Natural killer cell treated with Interleukin-12 subunit alpha and Interleukin-12 subunit beta and Interleukin-15 and Interleukin-18, amount 100 ng/mL, for 72 hours (primary cell): ENCODE measurements at regions not wholly inside any gene's neighbourhood (a gene's known extent, or its start where the extent isn't known, plus 50 kb on each side); places are given as distances from the start of the nearest gene placed in this dataset.
A peak's percentile ranks its signal among the peaks of the same experiment; 100 is the strongest.

Experiments used
- ATAC-seq, 2 donors: fragments of 150-1000 bp; cut with Tn5 transposase in 1 of 2; sonication (Bioruptor Pico), chemical (Tn5 transposase) in 1 of 2; 2 replicates each; pipeline ENCODE4 v1.10.0; 2021
- DNase-seq: peaks from one replicate; pipeline ENCODE4 v3.0.0; 2022; ENCODE audit warnings: low spot score
- H3K27ac Mint-ChIP-seq, 2 donors: 1 replicate in 1 of 2; 2 replicates in 1 of 2; pipeline ENCODE4 v1.8.0; 2022; ENCODE audit warnings: mixed read lengths in 2 of 2, mild to moderate bottlenecking in 1 of 2, moderate library complexity in 1 of 2
- H3K27me3 Mint-ChIP-seq, 2 donors: 1 replicate in 1 of 2; 2 replicates in 1 of 2; pipeline ENCODE4 v1.8.0; 2022; ENCODE audit warnings: mixed read lengths in 2 of 2
- H3K36me3 Mint-ChIP-seq: one replicate; pipeline ENCODE4 v1.8.0; 2022; ENCODE audit warnings: mixed read lengths
- H3K4me1 Mint-ChIP-seq, 2 donors: 1 replicate in 1 of 2; 2 replicates in 1 of 2; pipeline ENCODE4 v1.8.0; 2022; ENCODE audit warnings: low read depth in 2 of 2, mixed read lengths in 2 of 2, mild to moderate bottlenecking in 1 of 2
- H3K4me3 Mint-ChIP-seq: one replicate; pipeline ENCODE4 v1.8.0; 2022; ENCODE audit warnings: mixed read lengths
- H3K9me3 Mint-ChIP-seq: 2 replicates; pipeline ENCODE4 v1.8.0; 2022; ENCODE audit warnings: mixed read lengths

DNA sequence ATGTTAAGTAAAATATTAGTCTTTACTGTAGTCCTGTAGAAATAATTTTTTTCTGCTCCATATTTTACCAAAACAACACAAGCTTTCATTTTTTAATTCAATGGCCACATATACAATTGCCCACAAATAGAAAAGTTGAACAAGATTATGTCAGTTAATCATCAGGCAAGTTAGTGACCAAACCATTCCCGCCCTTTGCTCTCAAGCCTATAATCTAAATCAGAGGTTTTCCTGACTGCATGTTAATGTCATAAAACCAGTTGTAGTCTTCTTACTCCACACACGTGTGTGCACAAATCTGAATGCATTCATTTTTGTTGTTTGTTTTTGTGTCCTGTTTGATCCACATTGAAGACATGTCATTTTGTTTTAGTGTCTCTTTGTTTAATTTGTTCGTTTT lies 1357.7 kb upstream of the GJE1 start:
- Mint-ChIP-seq H3K27ac (no peak overlapping the region), H3K9me3 (peaks cover 5% of the 10 kb centered on the region), H3K27me3 (peaks cover 2 to 9% of the 10 kb centered on the region in 2 donors), H3K4me1 (peaks cover 11 to 19% of the 10 kb centered on the region in 2 donors), H3K4me3 (no peak overlapping the region), H3K36me3 (peaks cover 6% of the 10 kb centered on the region)
- ATAC-seq (no peak), DNase-seq (no peak)

DNA sequence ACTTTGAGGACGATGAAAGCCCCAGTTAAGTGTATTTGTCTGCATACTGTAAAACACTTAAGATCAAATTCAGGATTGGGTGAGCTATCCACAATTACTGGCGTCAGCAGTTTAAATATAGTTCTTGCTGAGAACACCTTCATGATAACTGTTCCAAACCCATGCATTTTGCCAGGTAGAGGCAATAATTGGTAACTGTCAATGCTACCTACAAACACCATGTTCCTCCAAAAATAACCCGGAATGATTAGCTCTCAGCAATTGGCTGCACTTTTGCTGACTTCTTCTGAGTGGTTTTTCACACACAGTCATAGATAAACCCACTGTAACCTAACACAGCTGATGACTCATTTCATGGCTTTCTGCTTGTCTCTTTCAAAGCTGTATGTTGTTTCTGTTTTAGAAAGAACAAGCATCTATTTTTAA lies 1358.6 kb upstream of the GJE1 start:
- H3K36me3 Mint-ChIP-seq = peaks cover 6% of the 10 kb centered on the region
- ATAC-seq (peak; percentile 96 to 98), DNase-seq (no peak)
- peaks cover 2 to 9% of the 10 kb centered on the region in 2 donors for H3K27me3 Mint-ChIP-seq
- peak overlapping the region; percentile 30 for H3K4me3 Mint-ChIP-seq
- H3K27ac Mint-ChIP-seq = no peak overlapping the region
- peaks cover 11 to 19% of the 10 kb centered on the region in 2 donors for H3K4me1 Mint-ChIP-seq
- H3K9me3 Mint-ChIP-seq = peaks cover 5% of the 10 kb centered on the region

DNA sequence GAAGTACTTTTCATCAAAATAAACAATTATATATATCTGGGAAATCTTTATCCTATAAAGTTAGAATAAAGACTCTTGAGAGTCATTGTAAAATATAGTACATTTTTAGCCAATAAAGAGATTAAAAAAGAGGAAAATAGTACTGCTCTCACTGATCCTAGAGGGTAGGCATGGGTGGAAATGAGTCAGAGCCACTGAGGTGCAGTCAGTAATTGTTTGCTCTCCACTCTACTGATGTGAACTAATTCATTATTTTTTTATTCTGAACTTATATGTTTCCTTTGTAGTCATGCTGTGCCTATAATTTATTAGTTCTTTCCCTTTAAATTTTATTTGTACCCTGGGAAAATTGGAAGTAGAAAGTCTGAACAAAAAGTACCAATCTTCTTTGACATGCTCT lies 1359.4 kb upstream of the GJE1 start:
- H3K27me3 Mint-ChIP-seq = peaks cover 2 to 9% of the 10 kb centered on the region in 2 donors
- DNase-seq = no peak
- H3K36me3 Mint-ChIP-seq = peaks cover 6% of the 10 kb centered on the region
- H3K4me1 Mint-ChIP-seq = peaks cover 11 to 19% of the 10 kb centered on the region in 2 donors
- no peak overlapping the region for H3K27ac Mint-ChIP-seq
- peaks cover 6% of the 10 kb centered on the region for H3K9me3 Mint-ChIP-seq
- peak overlapping the region; percentile 20 for H3K4me3 Mint-ChIP-seq
- no peak for ATAC-seq

DNA sequence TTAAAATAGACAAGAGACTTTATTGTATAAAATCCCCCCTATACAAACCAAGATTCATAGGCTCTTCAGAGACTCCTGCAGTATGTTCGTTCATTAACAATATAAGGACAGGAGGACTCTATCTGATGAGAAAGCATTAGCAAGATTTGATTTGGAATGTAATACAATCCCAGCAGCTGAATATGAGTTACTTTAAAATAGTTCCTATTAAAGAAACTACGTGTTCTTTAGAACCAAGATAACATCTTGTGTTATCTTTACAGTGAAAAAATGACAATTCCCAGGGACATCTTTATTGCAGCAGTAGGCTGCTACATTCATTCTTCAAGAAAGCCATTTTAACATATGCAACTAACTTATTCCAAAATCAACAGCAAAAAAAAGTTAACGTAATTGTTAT lies 1360.1 kb upstream of the GJE1 start:
- ATAC-seq (no peak), DNase-seq (no peak)
- peaks cover 9% of the 10 kb centered on the region for H3K9me3 Mint-ChIP-seq
- no peak overlapping the region for H3K27ac Mint-ChIP-seq
- peaks cover 11 to 19% of the 10 kb centered on the region in 2 donors for H3K4me1 Mint-ChIP-seq
- peaks cover 2 to 6% of the 10 kb centered on the region in 2 donors for H3K27me3 Mint-ChIP-seq
- H3K36me3 Mint-ChIP-seq = peaks cover 6% of the 10 kb centered on the region
- H3K4me3 Mint-ChIP-seq = no peak overlapping the region

DNA sequence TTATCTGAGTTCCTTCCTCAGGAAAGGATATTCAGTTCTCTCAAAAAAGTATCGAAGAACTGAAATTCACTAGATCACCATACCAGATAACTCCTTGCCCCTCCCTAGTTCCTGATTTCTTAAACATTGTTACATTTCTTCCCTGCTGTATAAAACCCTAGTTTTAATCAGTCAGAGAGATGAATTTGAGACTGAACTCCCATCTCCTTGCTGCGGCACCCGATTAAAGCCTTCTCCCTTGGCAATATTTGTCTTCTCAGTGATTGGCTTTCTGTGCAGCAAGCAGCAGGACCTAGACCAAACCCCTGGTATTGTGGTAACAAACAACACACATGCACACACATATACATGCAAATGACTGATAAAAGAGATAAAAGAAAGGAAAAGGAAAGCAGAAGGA lies 1364.6 kb upstream of the GJE1 start:
- Mint-ChIP-seq H3K36me3 (peaks cover 6% of the 10 kb centered on the region), H3K4me1 (peaks cover 0 to 4% of the 10 kb centered on the region in 2 donors), H3K27ac (no peak overlapping the region), H3K4me3 (no peak overlapping the region), H3K27me3 (no peaks in the 10 kb centered on the region), H3K9me3 (peaks cover 11% of the 10 kb centered on the region)
- ATAC-seq (no peak), DNase-seq (no peak)

DNA sequence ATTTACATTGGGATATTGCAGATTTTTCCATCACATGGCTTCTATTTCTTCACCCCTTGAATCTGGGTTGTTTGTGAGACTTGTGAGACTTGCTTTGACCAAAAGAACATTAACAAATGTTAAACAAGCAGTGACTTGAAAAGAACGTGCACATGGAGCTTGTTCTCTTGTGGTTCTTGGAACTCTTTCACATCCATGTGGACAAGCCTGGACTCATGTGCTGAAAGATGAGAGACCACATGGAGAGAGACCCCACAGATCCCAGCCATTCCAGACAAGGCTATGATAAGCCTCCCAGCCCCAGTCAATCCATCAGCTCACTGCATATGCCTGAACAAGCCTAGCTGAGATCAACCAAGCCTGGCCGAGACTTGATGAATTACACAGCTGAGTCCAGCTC lies 1365.7 kb upstream of the GJE1 start:
- Mint-ChIP-seq H3K4me1 (peaks cover 0 to 4% of the 10 kb centered on the region in 2 donors), H3K4me3 (no peak overlapping the region), H3K9me3 (peaks cover 10% of the 10 kb centered on the region), H3K27me3 (no peaks in the 10 kb centered on the region), H3K27ac (no peak overlapping the region), H3K36me3 (peaks cover 6% of the 10 kb centered on the region)
- DNase-seq = no peak
- no peak for ATAC-seq

DNA sequence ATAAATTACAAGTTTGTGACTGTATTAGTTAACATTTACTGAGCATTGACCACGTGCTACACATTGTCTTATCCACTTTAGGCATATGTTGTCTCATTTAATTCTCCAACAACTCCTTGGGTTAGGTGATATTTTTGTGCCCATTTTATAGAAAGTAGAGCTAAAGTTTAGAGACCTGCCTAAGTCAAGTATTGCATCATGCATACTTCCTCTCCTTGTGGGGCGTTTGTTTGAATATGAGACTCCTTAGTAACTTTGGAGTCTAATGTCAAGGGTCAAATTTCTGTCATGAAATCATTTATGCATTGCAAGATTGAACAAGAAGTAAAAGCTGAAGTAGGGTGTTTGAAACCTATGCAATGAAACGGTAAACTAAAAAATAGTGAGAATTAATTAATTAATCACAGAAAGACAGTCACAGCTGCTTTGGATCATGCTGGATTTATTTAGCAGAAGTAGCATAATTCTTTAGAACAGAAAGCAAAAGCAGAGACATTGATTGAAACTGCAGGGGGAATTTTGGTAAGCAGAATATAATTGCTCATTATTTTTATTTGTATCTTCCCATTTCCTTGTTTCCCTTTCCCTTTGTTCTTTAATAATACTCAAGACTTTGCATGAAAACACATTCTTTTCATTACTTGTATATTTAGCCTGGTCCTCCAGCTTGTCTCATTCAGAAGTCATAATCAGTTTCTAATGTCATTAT lies 1374.4 kb upstream of the GJE1 start:
- Mint-ChIP-seq H3K4me1 (no peaks in the 10 kb centered on the region), H3K4me3 (no peak overlapping the region), H3K27ac (no peak overlapping the region), H3K27me3 (no peaks in the 10 kb centered on the region), H3K36me3 (no peaks in the 10 kb centered on the region), H3K9me3 (peaks cover 3% of the 10 kb centered on the region)
- ATAC-seq = no peak
- DNase-seq = no peak

DNA sequence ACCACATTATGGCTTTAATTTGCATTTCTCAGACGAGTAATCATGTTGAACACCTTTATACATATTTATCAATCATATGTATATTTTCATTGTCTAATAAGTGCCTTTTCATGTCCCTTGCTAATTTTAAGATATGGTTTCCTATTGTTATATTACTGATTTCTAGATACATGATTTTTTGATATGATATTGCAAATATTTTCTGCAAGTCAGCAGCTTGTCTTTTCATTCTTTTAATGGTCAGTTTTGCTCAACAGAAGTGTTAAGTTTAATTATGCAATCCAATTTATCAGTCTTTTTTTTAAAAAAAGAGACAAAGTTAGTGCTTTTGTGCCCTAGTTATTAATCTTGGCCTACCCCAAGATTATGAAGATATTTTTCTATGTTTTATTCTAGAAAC lies 1377.8 kb upstream of the CITED2 start:
- Mint-ChIP-seq H3K4me3 (no peak overlapping the region), H3K9me3 (peaks cover 11% of the 10 kb centered on the region), H3K4me1 (no peaks in the 10 kb centered on the region), H3K27me3 (no peaks in the 10 kb centered on the region), H3K36me3 (no peaks in the 10 kb centered on the region), H3K27ac (no peak overlapping the region)
- no peak for DNase-seq
- ATAC-seq = no peak

DNA sequence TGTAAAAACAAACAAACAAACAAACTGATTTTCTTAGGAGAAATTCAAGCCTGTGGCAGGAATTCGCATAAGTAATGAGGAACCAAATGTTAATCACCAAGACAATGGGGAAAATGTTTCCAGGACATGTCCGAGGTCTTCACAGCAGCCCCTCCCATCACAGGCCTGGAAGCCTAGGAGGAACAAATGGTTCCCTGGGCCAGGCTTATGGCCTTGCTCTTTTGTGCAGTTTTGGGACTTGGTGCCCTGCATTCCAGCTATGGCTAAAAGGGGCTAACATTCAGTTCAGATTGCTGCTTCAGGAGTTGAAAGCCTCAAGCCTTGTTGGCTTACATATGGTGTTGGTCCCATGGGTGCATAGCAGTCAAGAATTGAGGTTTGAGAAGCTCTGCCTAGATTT lies 1372.7 kb upstream of the CITED2 start:
- no peaks in the 10 kb centered on the region for H3K27me3 Mint-ChIP-seq
- ATAC-seq (no peak), DNase-seq (no peak)
- no peak overlapping the region for H3K4me3 Mint-ChIP-seq
- no peaks in the 10 kb centered on the region for H3K4me1 Mint-ChIP-seq
- peaks cover 5% of the 10 kb centered on the region for H3K36me3 Mint-ChIP-seq
- H3K9me3 Mint-ChIP-seq = peaks cover 11% of the 10 kb centered on the region
- H3K27ac Mint-ChIP-seq = no peak overlapping the region

DNA sequence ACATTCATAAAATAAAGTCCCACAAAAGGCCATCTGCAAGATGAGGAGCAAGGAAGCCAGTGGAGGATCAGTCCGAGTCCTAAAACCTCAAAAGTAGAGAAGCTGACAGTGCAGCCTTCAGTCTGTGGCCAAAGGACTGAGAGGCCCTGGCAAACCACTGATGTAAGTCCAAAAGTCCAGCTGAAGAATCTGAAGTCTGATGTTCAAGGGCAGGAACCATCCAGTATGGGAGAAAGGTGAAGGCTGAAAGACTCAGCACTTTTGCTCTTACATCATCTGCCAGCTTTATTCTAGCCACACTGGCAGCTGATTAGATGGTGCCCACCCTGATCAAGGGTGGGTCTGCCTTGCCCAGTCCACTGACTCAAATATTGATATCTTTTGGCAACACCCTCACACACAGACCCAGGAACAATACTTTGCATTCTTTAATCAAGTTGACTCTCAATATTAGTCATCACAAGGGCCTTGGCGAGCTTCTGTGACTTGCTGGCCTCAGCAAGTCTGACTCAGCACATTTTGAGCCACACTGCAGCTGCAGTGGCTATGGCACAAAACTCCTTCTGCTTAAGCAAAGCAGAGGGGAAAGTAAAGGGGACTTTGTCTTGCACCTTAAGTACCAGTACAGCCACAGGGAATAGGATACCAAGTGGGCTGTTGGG lies 1370.3 kb upstream of the CITED2 start:
- ATAC-seq (no peak), DNase-seq (no peak)
- no peak overlapping the region for H3K4me3 Mint-ChIP-seq
- H3K27me3 Mint-ChIP-seq = no peaks in the 10 kb centered on the region
- peaks cover 5% of the 10 kb centered on the region for H3K36me3 Mint-ChIP-seq
- no peak overlapping the region for H3K27ac Mint-ChIP-seq
- peaks cover 11% of the 10 kb centered on the region for H3K9me3 Mint-ChIP-seq
- H3K4me1 Mint-ChIP-seq = no peaks in the 10 kb centered on the region

DNA sequence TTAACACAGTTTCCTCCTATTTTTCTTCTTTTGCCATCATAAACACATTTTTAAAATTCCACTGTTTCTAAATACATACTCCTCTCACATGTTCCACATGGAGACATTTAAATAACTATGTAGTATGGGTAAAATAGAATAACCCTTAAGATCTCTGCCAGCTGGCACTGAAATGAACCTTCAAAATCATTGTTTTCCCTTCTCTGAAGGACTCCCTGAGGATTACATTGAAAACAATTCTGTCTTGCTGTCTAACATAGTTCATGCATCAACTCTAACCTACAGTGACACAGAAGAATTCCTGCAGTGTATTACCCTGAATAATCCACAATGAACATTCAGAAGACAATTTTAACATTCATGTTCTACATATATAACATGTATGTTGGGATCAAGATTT lies 1361.8 kb upstream of the CITED2 start:
- H3K9me3 Mint-ChIP-seq = no peaks in the 10 kb centered on the region
- H3K27me3 Mint-ChIP-seq = no peaks in the 10 kb centered on the region
- H3K27ac Mint-ChIP-seq = no peak overlapping the region
- ATAC-seq (no peak), DNase-seq (no peak)
- H3K36me3 Mint-ChIP-seq = no peaks in the 10 kb centered on the region
- H3K4me1 Mint-ChIP-seq = no peaks in the 10 kb centered on the region
- H3K4me3 Mint-ChIP-seq = no peak overlapping the region

DNA sequence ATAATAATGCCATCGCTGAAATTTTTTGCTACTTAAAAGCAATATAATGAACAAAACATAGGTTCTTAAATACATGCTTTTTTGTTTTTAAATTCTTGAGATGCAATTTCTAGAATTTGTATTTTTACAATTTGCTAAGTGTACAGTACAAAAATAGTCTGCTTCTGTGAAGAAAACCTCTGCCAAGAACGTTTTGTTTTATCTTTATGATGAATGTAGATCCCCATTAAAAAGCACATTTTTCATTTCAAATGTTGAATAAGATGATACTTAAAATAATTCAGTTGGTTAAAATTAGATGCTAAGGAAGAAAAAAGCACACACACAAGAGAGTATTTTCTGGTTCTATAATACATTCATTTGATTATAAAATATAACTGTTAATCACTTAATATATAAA lies 1358.5 kb upstream of the CITED2 start:
- no peak overlapping the region for H3K4me3 Mint-ChIP-seq
- no peak overlapping the region for H3K27ac Mint-ChIP-seq
- no peaks in the 10 kb centered on the region for H3K9me3 Mint-ChIP-seq
- ATAC-seq (no peak), DNase-seq (no peak)
- peaks cover 0 to 5% of the 10 kb centered on the region in 2 donors for H3K27me3 Mint-ChIP-seq
- H3K4me1 Mint-ChIP-seq = no peaks in the 10 kb centered on the region
- no peaks in the 10 kb centered on the region for H3K36me3 Mint-ChIP-seq

DNA sequence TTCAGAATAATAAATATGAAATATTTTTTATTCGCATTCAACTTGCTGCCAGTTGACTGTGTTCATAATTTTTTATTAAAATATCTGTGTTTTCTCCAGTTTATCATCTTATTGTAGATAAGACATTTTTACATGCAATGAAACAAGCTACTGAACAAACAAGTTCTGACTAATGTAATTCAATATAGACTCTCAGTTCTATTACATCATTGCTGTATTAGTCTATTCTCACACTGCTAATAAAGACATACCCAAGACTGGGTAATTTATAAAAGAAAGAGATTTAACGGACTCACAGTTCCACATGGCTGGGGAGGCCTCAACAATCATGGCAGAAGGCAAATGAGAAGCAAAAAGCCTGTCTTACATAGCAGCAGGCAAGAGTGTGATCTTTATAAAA lies 1357.7 kb upstream of the CITED2 start:
- no peak overlapping the region for H3K4me3 Mint-ChIP-seq
- H3K4me1 Mint-ChIP-seq = no peaks in the 10 kb centered on the region
- no peak overlapping the region for H3K27ac Mint-ChIP-seq
- DNase-seq = no peak
- H3K27me3 Mint-ChIP-seq = peaks cover 0 to 5% of the 10 kb centered on the region in 2 donors
- no peak for ATAC-seq
- no peaks in the 10 kb centered on the region for H3K9me3 Mint-ChIP-seq
- no peaks in the 10 kb centered on the region for H3K36me3 Mint-ChIP-seq

DNA sequence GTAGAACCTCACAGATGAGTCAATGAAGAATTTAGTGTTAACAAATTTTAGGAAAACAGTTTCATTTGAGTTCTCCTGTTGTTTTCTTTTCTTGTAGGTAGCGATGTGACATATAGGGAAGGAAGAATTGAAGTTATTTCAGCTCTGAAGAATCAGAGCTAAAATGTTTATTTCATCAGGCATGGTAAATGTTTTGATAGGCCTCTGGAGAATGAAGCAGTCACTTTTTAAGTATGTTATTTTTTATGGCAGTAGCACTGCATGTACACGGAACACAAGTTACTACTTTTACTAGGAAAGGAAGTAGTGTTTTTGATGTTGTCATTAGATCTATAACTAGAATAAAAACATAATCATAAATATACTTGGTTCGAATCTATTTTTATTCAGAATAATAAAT lies 1357.3 kb upstream of the CITED2 start:
- Mint-ChIP-seq H3K27ac (no peak overlapping the region), H3K4me1 (no peaks in the 10 kb centered on the region), H3K27me3 (peaks cover 0 to 5% of the 10 kb centered on the region in 2 donors), H3K4me3 (no peak overlapping the region), H3K36me3 (no peaks in the 10 kb centered on the region), H3K9me3 (no peaks in the 10 kb centered on the region)
- DNase-seq = no peak
- no peak for ATAC-seq
